NCI-H748 (cell line): ENCODE measurements at regions not wholly inside any gene's neighbourhood (a gene's known extent, or its start where the extent isn't known, plus 50 kb on each side); places are given as distances from the start of the nearest gene placed in this dataset.
A peak's percentile ranks its signal among the peaks of the same experiment; 100 is the strongest.
"Not testable (repeated sequence)": the region's sequence is repeated elsewhere in the genome, so short reads cannot be mapped to it uniquely, and the experiment has no call there.

ENCODE experiments used
- DNase-seq: peaks from one replicate; lab custom pipeline; 2025; ENCODE audit not compliant: unreplicated experiment; lab: John Stamatoyannopoulos, UW

- DNase-seq: peak; percentile 99
Measured at GRCh38 chr6:26956078-26956600, 291.4 kb upstream of the PRSS16 start.

- DNase-seq: peak; percentile 90
Measured at GRCh38 chr6:26956601-26957184, 290.8 kb upstream of the PRSS16 start.

GRCh38 chr6:26957399-26958127 lies 289.9 kb upstream of the PRSS16 start:
- DNase-seq: peak; percentile 80

GRCh38 chr6:26961236-26961635 lies 286.3 kb upstream of the PRSS16 start:
- DNase-seq: not testable (repeated sequence)

- DNase-seq: no peak
Measured at GRCh38 chr6:27002447-27002846, 245.1 kb upstream of the PRSS16 start.

- DNase-seq: no peak
Measured at GRCh38 chr6:27007020-27007419, 240.5 kb upstream of the PRSS16 start.

- DNase-seq: not testable (repeated sequence)
Measured at GRCh38 chr6:27008613-27009012, 238.9 kb upstream of the PRSS16 start.

GRCh38 chr6:27014053-27014452 lies 233.4 kb upstream of the PRSS16 start:
- DNase-seq: not testable (repeated sequence)

GRCh38 chr6:27016689-27017088 lies 230.8 kb upstream of the PRSS16 start:
- DNase-seq: no peak

GRCh38 chr6:27018401-27018800 lies 229.1 kb upstream of the PRSS16 start:
- DNase-seq: peak; percentile 69

GRCh38 chr6:27019651-27020552 lies 227.6 kb upstream of the PRSS16 start:
- DNase-seq: peak; percentile 98

- DNase-seq: no peak
Measured at GRCh38 chr6:27020553-27020880, 227.0 kb upstream of the PRSS16 start.

GRCh38 chr6:27023664-27024063 lies 223.8 kb upstream of the PRSS16 start:
- no peak for DNase-seq

- DNase-seq: no peak
Measured at GRCh38 chr6:27025351-27025750, 222.2 kb upstream of the PRSS16 start.

- DNase-seq: no peak
Measured at GRCh38 chr6:27026361-27026760, 221.1 kb upstream of the PRSS16 start.

GRCh38 chr6:27031302-27031701 lies 216.2 kb upstream of the PRSS16 start:
- DNase-seq: no peak

- no peak for DNase-seq
Measured at GRCh38 chr6:27038498-27038897, 209.0 kb upstream of the PRSS16 start.

- DNase-seq: no peak
Measured at GRCh38 chr6:27040244-27041042, 207.1 kb upstream of the PRSS16 start.

GRCh38 chr6:27043244-27043643 lies 204.3 kb upstream of the PRSS16 start:
- DNase-seq: no peak

- not testable (repeated sequence) for DNase-seq
Measured at GRCh38 chr6:27045131-27045530, 202.4 kb upstream of the PRSS16 start.

GRCh38 chr6:27047725-27048124 lies 199.8 kb upstream of the PRSS16 start:
- not testable (repeated sequence) for DNase-seq
